Neural progenitor cell (in vitro differentiated cells): ENCODE measurements at regions not wholly inside any gene's neighbourhood (a gene's known extent, or its start where the extent isn't known, plus 50 kb on each side); places are given as distances from the start of the nearest gene placed in this dataset.

Source experiments
- DNase-seq: peaks from one replicate; pipeline ENCODE4 v3.0.0-alpha.2; 2016; ENCODE audit warnings: low spot score
- H2AFZ ChIP-seq: fragments of 200-600 bp; sonication (generic); replicated peaks from 2 replicates; pipeline ENCODE4 v1.6.1; 2016; ENCODE audit warnings: antibody characterized with exemption
- H3F3A ChIP-seq: fragments of 200-600 bp; sonication (generic); 2 replicates; pipeline ENCODE4 v1.6.1; 2016; ENCODE audit warnings: antibody characterized with exemption, low read depth
- H3K27ac ChIP-seq: fragments of 200-600 bp; sonication (generic); 2 replicates; pipeline ENCODE4 v1.5.1; 2016; ENCODE audit warnings: mild to moderate bottlenecking
- H3K27me3 ChIP-seq: fragments of 200-600 bp; sonication (generic); 2 replicates; pipeline ENCODE4 v1.6.1; 2016; ENCODE audit warnings: mild to moderate bottlenecking, moderate library complexity
- H3K36me3 ChIP-seq: fragments of 200-600 bp; sonication (generic); 2 replicates; pipeline ENCODE4 v1.5.1; 2016
- H3K4me1 ChIP-seq: fragments of 200-600 bp; sonication (generic); 2 replicates; pipeline ENCODE4 v1.6.1; 2016; ENCODE audit warnings: mixed run types
- H3K4me2 ChIP-seq: fragments of 200-600 bp; sonication (generic); 2 replicates; pipeline ENCODE4 v1.6.1; 2016
- H3K4me3 ChIP-seq: fragments of 200-600 bp; sonication (generic); 2 replicates; pipeline ENCODE4 v1.5.1; 2016
- H3K79me2 ChIP-seq: fragments of 200-600 bp; sonication (generic); 2 replicates; pipeline ENCODE4 v1.6.1; 2016; ENCODE audit warnings: low read depth
- H3K9ac ChIP-seq: fragments of 200-600 bp; sonication (generic); 2 replicates; pipeline ENCODE4 v1.6.1; 2016
- H3K9me3 ChIP-seq: fragments of 200-600 bp; sonication (generic); 2 replicates; pipeline ENCODE4 v1.5.1; 2016; ENCODE audit warnings: low read depth
- H4K20me1 ChIP-seq: fragments of 200-600 bp; sonication (generic); 2 replicates; pipeline ENCODE4 v1.6.1; 2016; ENCODE audit warnings: low read depth
- H3K27ac Mint-ChIP-seq: 3 replicates; pipeline ENCODE4 v1.8.0; 2021; ENCODE audit warnings: mixed read lengths
- H3K27me3 Mint-ChIP-seq: 2 replicates; pipeline ENCODE4 v1.8.0; 2022; ENCODE audit warnings: low read depth, mild to moderate bottlenecking, inconsistent platforms, moderate library complexity, mixed read lengths; ENCODE audit not compliant: insufficient read depth
- H3K36me3 Mint-ChIP-seq: 3 replicates; pipeline ENCODE4 v1.8.0; 2021; ENCODE audit warnings: mixed read lengths
- H3K4me1 Mint-ChIP-seq: 3 replicates; pipeline ENCODE4 v1.8.0; 2021; ENCODE audit warnings: mixed read lengths
- H3K4me3 Mint-ChIP-seq: 3 replicates; pipeline ENCODE4 v1.8.0; 2021; ENCODE audit warnings: mild to moderate bottlenecking, moderate library complexity, mixed read lengths
- H3K9me3 Mint-ChIP-seq: 3 replicates; pipeline ENCODE4 v1.8.0; 2020; ENCODE audit warnings: mixed read lengths
- CTCF ChIP-seq: fragments of 200-600 bp; sonication (generic); IDR thresholded peaks from 2 replicates; pipeline ENCODE4 v1.5.1; 2017; ENCODE audit warnings: antibody characterized with exemption, mild to moderate bottlenecking
- EZH2 ChIP-seq: fragments of 200-600 bp; sonication (generic); IDR thresholded peaks from 2 replicates; pipeline ENCODE4 v1.6.1; 2017; ENCODE audit warnings: antibody characterized with exemption, mild to moderate bottlenecking, moderate library complexity
- EZH2phosphoT487 ChIP-seq: fragments of 200-600 bp; sonication (generic); IDR thresholded peaks from 2 replicates; pipeline ENCODE4 v1.6.1; 2017; ENCODE audit warnings: antibody characterized with exemption

- no peaks in the 10 kb centered on the region for H3K79me2 ChIP-seq
- no peak overlapping the region for H3K4me3 ChIP-seq
- no peaks in the 10 kb centered on the region for H4K20me1 ChIP-seq
- H3K4me1 ChIP-seq = no peaks in the 10 kb centered on the region
- no peaks in the 10 kb centered on the region for H3K27me3 Mint-ChIP-seq
- H3K27me3 ChIP-seq = no peaks in the 10 kb centered on the region
- H3K36me3 ChIP-seq = no peaks in the 10 kb centered on the region
- H3K9me3 Mint-ChIP-seq = no peaks in the 10 kb centered on the region
- DNase-seq = no peak
- no peak overlapping the region for H3K4me2 ChIP-seq
- H3K9me3 ChIP-seq = no peaks in the 10 kb centered on the region
- H3K4me3 Mint-ChIP-seq = no peak overlapping the region
- no peaks in the 10 kb centered on the region for H3F3A ChIP-seq
- H3K27ac ChIP-seq = no peak overlapping the region
- no peak overlapping the region for H3K9ac ChIP-seq
- no peak overlapping the region for H3K27ac Mint-ChIP-seq
- no peak overlapping the region for H2AFZ ChIP-seq
- TF ChIP-seq EZH2phosphoT487 (no peak), EZH2 (no peak), CTCF (no peak)
- H3K36me3 Mint-ChIP-seq = no peaks in the 10 kb centered on the region
- H3K4me1 Mint-ChIP-seq = peaks cover 1% of the 10 kb centered on the region
Observed at GRCh38 chr2:19805266-19805665, 96.5 kb downstream of the TTC32 start.

GRCh38 chr2:19804639-19805260 lies 97.0 kb downstream of the TTC32 start:
- Histone ChIP-seq H3K79me2 (no peaks in the 10 kb centered on the region), H3K4me2 (no peak overlapping the region), H3K4me3 (no peak overlapping the region), H4K20me1 (no peaks in the 10 kb centered on the region), H2AFZ (no peak overlapping the region), H3K27me3 (no peaks in the 10 kb centered on the region), H3K27ac (no peak overlapping the region), H3K9me3 (no peaks in the 10 kb centered on the region), H3K36me3 (no peaks in the 10 kb centered on the region), H3K4me1 (no peaks in the 10 kb centered on the region), H3K9ac (no peak overlapping the region), H3F3A (no peaks in the 10 kb centered on the region)
- H3K9me3 Mint-ChIP-seq = no peaks in the 10 kb centered on the region
- DNase-seq = no peak
- no peak for TF ChIP-seq EZH2phosphoT487
- TF ChIP-seq EZH2 = no peak
- TF ChIP-seq CTCF = no peak
- no peak overlapping the region for H3K4me3 Mint-ChIP-seq
- no peak overlapping the region for H3K27ac Mint-ChIP-seq
- no peaks in the 10 kb centered on the region for H3K27me3 Mint-ChIP-seq
- no peaks in the 10 kb centered on the region for H3K36me3 Mint-ChIP-seq
- peaks cover 4% of the 10 kb centered on the region for H3K4me1 Mint-ChIP-seq

GRCh38 chr2:19802086-19802841 lies 99.5 kb downstream of the TTC32 start:
- H3K9me3 Mint-ChIP-seq = no peaks in the 10 kb centered on the region
- H3F3A ChIP-seq = no peaks in the 10 kb centered on the region
- no peak for DNase-seq
- no peak overlapping the region for H3K27ac Mint-ChIP-seq
- no peak overlapping the region for H3K27ac ChIP-seq
- peaks cover 4% of the 10 kb centered on the region for H3K4me1 Mint-ChIP-seq
- no peaks in the 10 kb centered on the region for H3K36me3 ChIP-seq
- H3K4me3 ChIP-seq = no peak overlapping the region
- no peaks in the 10 kb centered on the region for H3K27me3 Mint-ChIP-seq
- no peaks in the 10 kb centered on the region for H3K79me2 ChIP-seq
- no peak overlapping the region for H2AFZ ChIP-seq
- no peaks in the 10 kb centered on the region for H3K9me3 ChIP-seq
- TF ChIP-seq EZH2 (no peak), EZH2phosphoT487 (no peak), CTCF (no peak)
- H3K27me3 ChIP-seq = no peaks in the 10 kb centered on the region
- H3K4me2 ChIP-seq = no peak overlapping the region
- H3K36me3 Mint-ChIP-seq = no peaks in the 10 kb centered on the region
- no peak overlapping the region for H3K4me3 Mint-ChIP-seq
- no peak overlapping the region for H3K9ac ChIP-seq
- no peaks in the 10 kb centered on the region for H3K4me1 ChIP-seq
- H4K20me1 ChIP-seq = no peaks in the 10 kb centered on the region
